Caco-2 (cell line): ENCODE measurements at regions not wholly inside any gene's neighbourhood (a gene's known extent, or its start where the extent isn't known, plus 50 kb on each side); places are given as distances from the start of the nearest gene placed in this dataset.

ENCODE experiments used
- BruUV-seq: library from RNA; stranded (reverse); fragments of 400-500 nt; replicated peaks from 2 replicates; lab custom pipeline; 2021; lab: Mats Ljungman, UMichigan
- CTCF ChIA-PET: fragments of 300-600 bp; sonication (Branson Sonifier 250); formaldehyde crosslinking; loops from one replicate; lab custom pipeline; 2022; ENCODE audit warnings: antibody characterized with exemption; lab: Charles Lee
- POLR2A ChIA-PET: fragments of 300-600 bp; sonication (Branson Sonifier 250); formaldehyde crosslinking; loops from one replicate; lab custom pipeline; 2022; ENCODE audit warnings: antibody characterized with exemption; lab: Charles Lee
- DNase-seq, 2 experiments: peaks; one replicate each; pipeline versions ENCODE4 v3.0.0 to v3.0.0-alpha.2; 2020 to 2022
- H3K27me3 ChIP-seq: replicated peaks from 2 replicates; pipeline ENCODE4 v1.6.0; 2011; ENCODE audit warnings: low read length; ENCODE audit not compliant: control insufficient read depth, insufficient read depth
- H3K36me3 ChIP-seq: 2 replicates; pipeline ENCODE4 v1.5.1; 2011; ENCODE audit warnings: low read length; ENCODE audit not compliant: control insufficient read depth, insufficient read depth
- H3K4me1 ChIP-seq: fragments of 250-450 bp; sonication (Bioruptor Pico); 2 replicates; pipeline ENCODE4 v1.5.1; 2020; ENCODE audit warnings: mild to moderate bottlenecking
- H3K4me3 ChIP-seq: 2 replicates; pipeline ENCODE4 v1.5.1; 2011; ENCODE audit warnings: low read depth, mild to moderate bottlenecking, control low read depth, low read length
- H3K9me3 ChIP-seq: fragments of 250-450 bp; sonication (Bioruptor Pico); 2 replicates; pipeline ENCODE4 v1.5.1; 2020; ENCODE audit warnings: mild to moderate bottlenecking, moderate library complexity
- H3K27ac Mint-ChIP-seq: one replicate; pipeline ENCODE4 v1.8.0; 2022; ENCODE audit warnings: mixed read lengths; ENCODE audit not compliant: unreplicated experiment
- H3K27me3 Mint-ChIP-seq: one replicate; pipeline ENCODE4 v1.8.0; 2022; ENCODE audit warnings: mixed read lengths; ENCODE audit not compliant: insufficient read depth, unreplicated experiment
- H3K36me3 Mint-ChIP-seq: one replicate; pipeline ENCODE4 v1.8.0; 2022; ENCODE audit warnings: mild to moderate bottlenecking, mixed read lengths; ENCODE audit not compliant: insufficient read depth, unreplicated experiment
- H3K4me1 Mint-ChIP-seq: one replicate; pipeline ENCODE4 v1.8.0; 2022; ENCODE audit warnings: low read depth, mixed read lengths; ENCODE audit not compliant: unreplicated experiment
- H3K4me3 Mint-ChIP-seq: one replicate; pipeline ENCODE4 v1.8.0; 2022; ENCODE audit warnings: mild to moderate bottlenecking, moderate library complexity, mixed read lengths; ENCODE audit not compliant: unreplicated experiment
- H3K9me3 Mint-ChIP-seq: one replicate; pipeline ENCODE4 v1.8.0; 2022; ENCODE audit warnings: mixed read lengths; ENCODE audit not compliant: unreplicated experiment
- CTCF ChIP-seq, 2 experiments: fragments of 200-600 bp in 1 of 2; IDR thresholded peaks; 1 replicate in 1 of 2; 2 replicates in 1 of 2; pipeline versions ENCODE4 v1.5.1 to v1.8.0; 2011 to 2022; ENCODE audit warnings: antibody characterized with exemption in 1 of 2, control low read depth in 1 of 2, inconsistent platforms in 1 of 2, low read depth in 1 of 2, low read length in 1 of 2, mild to moderate bottlenecking in 1 of 2, moderate library complexity in 1 of 2; ENCODE audit not compliant: insufficient read depth in 1 of 2, severe bottlenecking in 1 of 2, unreplicated experiment in 1 of 2
- intact Hi-C: fragments of 100-400 bp; cut with micrococcal nuclease; formaldehyde crosslinking; loops from one replicate; pipeline ENCODE4 v1.10.0; 2022; ENCODE audit not compliant: unreplicated experiment

- Mint-ChIP-seq H3K4me3 (no peak overlapping the region), H3K36me3 (no peaks in the 10 kb centered on the region), H3K4me1 (peaks cover 7% of the 10 kb centered on the region), H3K27me3 (no peaks in the 10 kb centered on the region), H3K27ac (no peak overlapping the region), H3K9me3 (peaks cover 10% of the 10 kb centered on the region)
- TF ChIP-seq CTCF (IDR thresholded peaks at IDR 0.05; ENCODE audit: insufficient read depth in 1 of 2, low read depth in 1 of 2, low read length in 1 of 2, severe bottlenecking in 1 of 2, unreplicated experiment in 1 of 2) = no peak
- CTCF ChIA-PET = interaction anchor here (0.6 kb wide), 1 partner anchor 89 kb away, joined by 3 read pairs; no protein-coding TSS in a partner anchor
- intact Hi-C loops = no loop called here
- H3K27me3 ChIP-seq = no peaks in the 10 kb centered on the region
- H3K36me3 ChIP-seq = no peaks in the 10 kb centered on the region
- DNase-seq = no peak
- no TSS peak for BruUV-seq
- H3K4me3 ChIP-seq = no peak overlapping the region
- POLR2A ChIA-PET = interaction anchor here (0.6 kb wide), 1 partner anchor 718 kb away, joined by 6 read pairs; no protein-coding TSS in a partner anchor
- no peaks in the 10 kb centered on the region; the same call in 1 of the 2 replicates for H3K9me3 ChIP-seq
- H3K4me1 ChIP-seq = no peaks in the 10 kb centered on the region
Observed at GRCh38 chr5:33194914-33195313, 245.9 kb upstream of the TARS1 start.

- no peak for TF ChIP-seq CTCF (IDR thresholded peaks at IDR 0.05; ENCODE audit: insufficient read depth in 1 of 2, low read depth in 1 of 2, low read length in 1 of 2, severe bottlenecking in 1 of 2, unreplicated experiment in 1 of 2)
- H3K27me3 Mint-ChIP-seq = no peaks in the 10 kb centered on the region
- Histone ChIP-seq H3K9me3 (no peaks in the 10 kb centered on the region; the same call in 1 of the 2 replicates), H3K4me3 (no peak overlapping the region), H3K27me3 (no peaks in the 10 kb centered on the region), H3K36me3 (no peaks in the 10 kb centered on the region), H3K4me1 (no peaks in the 10 kb centered on the region)
- no peak overlapping the region for H3K4me3 Mint-ChIP-seq
- H3K36me3 Mint-ChIP-seq = no peaks in the 10 kb centered on the region
- ChIA-PET CTCF (no interaction called here), POLR2A (no interaction called here)
- peaks cover 7% of the 10 kb centered on the region for H3K4me1 Mint-ChIP-seq
- BruUV-seq = no TSS peak
- no peak overlapping the region for H3K27ac Mint-ChIP-seq
- intact Hi-C loops = no loop called here
- peaks cover 10% of the 10 kb centered on the region for H3K9me3 Mint-ChIP-seq
- no peak for DNase-seq
Observed at GRCh38 chr5:33195431-33196165, 245.2 kb upstream of the TARS1 start.

GRCh38 chr5:33198836-33199235, 241.9 kb upstream of the TARS1 start:
- no TSS peak for BruUV-seq
- peaks cover 7% of the 10 kb centered on the region for H3K4me1 Mint-ChIP-seq
- DNase-seq = no peak
- H3K9me3 Mint-ChIP-seq = peaks cover 10% of the 10 kb centered on the region
- H3K4me3 ChIP-seq = no peak overlapping the region
- no peaks in the 10 kb centered on the region for H3K36me3 Mint-ChIP-seq
- ChIA-PET CTCF (no interaction called here), POLR2A (interaction anchor here (0.6 kb wide), 1 partner anchor 642 kb away, joined by 3 read pairs; no protein-coding TSS in a partner anchor)
- H3K4me3 Mint-ChIP-seq = no peak overlapping the region
- H3K27ac Mint-ChIP-seq = no peak overlapping the region
- H3K27me3 ChIP-seq = no peaks in the 10 kb centered on the region
- no peaks in the 10 kb centered on the region; the same call in 1 of the 2 replicates for H3K9me3 ChIP-seq
- H3K27me3 Mint-ChIP-seq = no peaks in the 10 kb centered on the region
- no peaks in the 10 kb centered on the region for H3K4me1 ChIP-seq
- TF ChIP-seq CTCF (IDR thresholded peaks at IDR 0.05; ENCODE audit: insufficient read depth in 1 of 2, low read depth in 1 of 2, low read length in 1 of 2, severe bottlenecking in 1 of 2, unreplicated experiment in 1 of 2) = no peak
- intact Hi-C loops = no loop called here
- H3K36me3 ChIP-seq = no peaks in the 10 kb centered on the region
